HEK293T (cell line): ENCODE measurements at regions not wholly inside any gene's neighbourhood (a gene's known extent, or its start where the extent isn't known, plus 50 kb on each side); places are given as distances from the start of the nearest gene placed in this dataset.

Experiments used
- CTCF ChIA-PET: fragments of 350-600 bp; formaldehyde crosslinking; extraction: SDS; loops from one replicate; lab custom pipeline; 2021; ENCODE audit warnings: antibody characterized with exemption, inconsistent platforms; lab: Yijun Ruan, JAX
- POLR2A ChIA-PET: fragments of 350-600 bp; formaldehyde crosslinking; extraction: SDS; loops from one replicate; lab custom pipeline; 2020; ENCODE audit warnings: antibody characterized with exemption, inconsistent platforms; lab: Yijun Ruan, JAX
- DNase-seq: peaks from one replicate; pipeline ENCODE4 v3.0.0; 2012; ENCODE audit warnings: mixed read lengths; ENCODE audit errors: extremely low spot score
- ARNT ChIP-seq: fragments of 450-650 bp; IDR thresholded peaks from 2 replicates; pipeline ENCODE4 v1.6.1; 2017; ENCODE audit warnings: mild to moderate bottlenecking
- BHLHE40 ChIP-seq: fragments of 450-650 bp; IDR thresholded peaks from 2 replicates; pipeline ENCODE4 v1.6.1; 2016; ENCODE audit warnings: mild to moderate bottlenecking, moderate library complexity, borderline replicate concordance
- CTBP1 ChIP-seq: fragments of 450-650 bp; IDR thresholded peaks from 2 replicates; pipeline ENCODE4 v1.6.1; 2016; ENCODE audit warnings: borderline replicate concordance
- ELF4 ChIP-seq: fragments of 450-650 bp; IDR thresholded peaks from 2 replicates; pipeline ENCODE4 v1.6.1; 2017; ENCODE audit warnings: antibody characterized with exemption
- FOXA1 ChIP-seq: fragments of 450-650 bp; IDR thresholded peaks from 2 replicates; pipeline ENCODE4 v1.6.1; 2016; ENCODE audit warnings: mild to moderate bottlenecking
- FOXK2 ChIP-seq: fragments of 450-650 bp; IDR thresholded peaks from 2 replicates; pipeline ENCODE4 v1.6.1; 2016; ENCODE audit warnings: mild to moderate bottlenecking
- FOXM1 ChIP-seq: fragments of 450-650 bp; IDR thresholded peaks from 2 replicates; pipeline ENCODE4 v1.6.1; 2017; ENCODE audit warnings: mild to moderate bottlenecking, borderline replicate concordance
- HDGF ChIP-seq: fragments of 450-650 bp; IDR thresholded peaks from 2 replicates; pipeline ENCODE4 v1.6.1; 2017; ENCODE audit warnings: antibody characterized with exemption, borderline replicate concordance
- L3MBTL2 ChIP-seq: fragments of 450-650 bp; conservative IDR thresholded peaks from 2 replicates; pipeline ENCODE4 v1.6.1; 2016; ENCODE audit warnings: mild to moderate bottlenecking
- LEF1 ChIP-seq: fragments of 450-650 bp; IDR thresholded peaks from 2 replicates; pipeline ENCODE4 v1.6.1; 2017; ENCODE audit warnings: mild to moderate bottlenecking, borderline replicate concordance
- NFRKB ChIP-seq: fragments of 450-650 bp; IDR thresholded peaks from 2 replicates; pipeline ENCODE4 v1.6.1; 2016; ENCODE audit warnings: mild to moderate bottlenecking, moderate library complexity
- PKNOX1 ChIP-seq: fragments of 450-650 bp; IDR thresholded peaks from 2 replicates; pipeline ENCODE4 v1.6.1; 2016
- SP1 ChIP-seq: fragments of 450-650 bp; IDR thresholded peaks from 2 replicates; pipeline ENCODE4 v1.6.1; 2017
- SUZ12 ChIP-seq: fragments of 450-650 bp; IDR thresholded peaks from 2 replicates; pipeline ENCODE4 v1.6.1; 2016; ENCODE audit warnings: mild to moderate bottlenecking
- TARDBP ChIP-seq: fragments of 450-650 bp; IDR thresholded peaks from 2 replicates; pipeline ENCODE4 v1.6.1; 2016
- ZNF384 ChIP-seq: fragments of 450-650 bp; IDR thresholded peaks from 2 replicates; pipeline ENCODE4 v1.6.1; 2016

GRCh38 chr17:27244011-27244410, 49.9 kb upstream of the WSB1 start:
- ChIA-PET CTCF (interaction anchor here (3.8 kb wide), 1 partner anchor 89 kb away, joined by 16 read pairs; no protein-coding TSS in a partner anchor), POLR2A (no interaction called here)
- no peak for DNase-seq
- TF ChIP-seq SUZ12 (no peak), SP1 (no peak), LEF1 (no peak), ARNT (no peak), FOXK2 (no peak), FOXM1 (no peak), PKNOX1 (no peak), CTBP1 (no peak), ELF4 (no peak), BHLHE40 (no peak), ZNF384 (no peak), NFRKB (no peak), HDGF (no peak), FOXA1 (no peak), TARDBP (no peak), L3MBTL2 (no peak)
